ENCODE measurements at regions not wholly inside any gene's neighbourhood (a gene's known extent, or its start where the extent isn't known, plus 50 kb on each side); places are given as distances from the start of the nearest gene placed in this dataset.

DNA sequence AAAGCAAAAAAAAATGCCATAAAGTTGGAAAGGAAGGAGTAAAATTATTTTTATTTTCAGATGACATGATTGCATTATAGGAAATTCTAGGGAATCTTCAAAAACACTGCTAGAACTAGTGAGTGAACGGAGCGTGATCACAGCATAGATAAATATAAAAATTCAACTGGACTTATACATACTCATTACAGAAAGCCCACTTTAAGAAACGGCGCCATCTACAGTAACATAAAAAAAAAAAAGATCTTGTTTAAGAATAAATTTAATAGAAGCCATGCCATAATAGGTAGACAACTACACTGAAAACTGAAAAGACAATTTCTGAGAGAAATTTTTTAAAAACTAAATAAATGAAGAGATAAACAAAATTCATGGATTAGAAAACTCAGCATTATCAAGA, 623.1 kb upstream of the MGMT start:
- Histone ChIP-seq H3K27ac (no peak overlapping the region), H3K36me3 (ENCODE audit: insufficient read depth in 1 of 2, low read depth in 1 of 2) (no peaks in the 10 kb centered on the region), H3K27me3 (ENCODE audit: insufficient read depth in 3 of 3, low read length in 2 of 3) (no peaks in the 10 kb centered on the region), H3K9me3 (no peaks in the 10 kb centered on the region), H3K4me1 (no peaks in the 10 kb centered on the region), H3K4me3 (no peak overlapping the region)
- TF ChIP-seq CTCF (IDR thresholded peaks at IDR 0.05), result no peak
- DNase-seq (no peak), ATAC-seq (no peak)
- WGBS, 3 donors, result 48 to 56% (median 49%) methylated on average over 4 of the region's 4 CpGs
- intact Hi-C loops (cut with DNase I), result no loop called here

DNA sequence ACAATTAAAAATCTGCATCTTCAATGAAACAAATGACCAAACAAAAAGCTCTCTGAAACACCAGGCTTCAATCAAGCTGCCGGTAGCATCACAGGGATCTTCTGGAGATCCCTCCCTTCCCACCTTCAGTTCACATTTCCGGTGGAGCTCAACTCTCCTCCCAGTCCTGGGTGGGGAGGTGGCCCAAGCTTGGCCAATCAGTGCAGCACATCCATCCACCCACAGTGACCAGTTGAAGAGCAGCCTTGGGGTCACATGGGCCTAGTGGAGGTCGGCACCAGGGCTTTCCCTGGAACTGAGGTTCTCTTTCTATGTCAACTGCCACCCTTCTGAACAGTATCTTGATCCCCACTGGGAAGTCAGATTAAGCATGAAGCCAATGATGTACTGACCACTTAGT, 620.1 kb upstream of the MGMT start:
- ATAC-seq, result no peak
- intact Hi-C loops (cut with DNase I), result no loop called here
- TF ChIP-seq CTCF (IDR thresholded peaks at IDR 0.05), result no peak
- Histone ChIP-seq H3K4me1 (no peaks in the 10 kb centered on the region), H3K9me3 (no peaks in the 10 kb centered on the region), H3K36me3 (ENCODE audit: insufficient read depth in 1 of 2, low read depth in 1 of 2) (no peaks in the 10 kb centered on the region), H3K27me3 (ENCODE audit: insufficient read depth in 3 of 3, low read length in 2 of 3) (no peaks in the 10 kb centered on the region), H3K4me3 (no peak overlapping the region), H3K27ac (no peak overlapping the region)
- DNase-seq, result no peak
- WGBS, 3 donors, result 79 to 94% (median 86%) methylated on average over 3 of the region's 3 CpGs

GRCh38 chr10:128848810-128849209, 618.2 kb upstream of the MGMT start:
- H3K36me3 ChIP-seq (ENCODE audit: insufficient read depth in 1 of 2, low read depth in 1 of 2), result no peaks in the 10 kb centered on the region
- intact Hi-C loops (cut with DNase I), result no loop called here
- H3K9me3 ChIP-seq, result no peaks in the 10 kb centered on the region
- no peak overlapping the region for H3K4me3 ChIP-seq
- ATAC-seq (peak in 1 of 4 donors; percentile 21), DNase-seq (no peak)
- no peaks in the 10 kb centered on the region for H3K27me3 ChIP-seq (ENCODE audit: insufficient read depth in 3 of 3, low read length in 2 of 3)
- no peak overlapping the region for H3K27ac ChIP-seq
- WGBS, 3 donors, result 62 to 66% (median 65%) methylated on average over 5 of the region's 5 CpGs
- no peak for TF ChIP-seq CTCF (IDR thresholded peaks at IDR 0.05)
- H3K4me1 ChIP-seq, result no peaks in the 10 kb centered on the region

DNA sequence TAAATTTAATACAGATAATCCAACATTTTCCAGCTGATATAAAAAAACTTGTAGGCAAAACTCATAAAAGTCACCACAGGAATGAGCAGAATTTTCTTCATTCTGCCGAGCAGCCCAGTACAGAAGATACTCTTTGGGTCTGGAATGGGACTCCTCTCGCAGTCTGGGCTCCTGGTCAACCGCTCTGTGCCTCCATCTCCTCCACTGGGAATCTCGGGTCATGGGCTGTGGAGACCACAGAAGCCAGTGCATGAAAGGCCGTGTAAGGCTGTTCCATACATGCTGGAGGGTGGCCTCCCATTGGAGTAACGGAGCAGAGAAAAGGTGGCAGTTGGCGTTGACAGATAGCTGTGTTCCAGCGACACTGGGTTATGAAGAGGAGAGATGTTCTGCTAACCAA, 616.4 kb upstream of the MGMT start:
- 90 to 98% (median 95%) methylated on average over 8 of the region's 8 CpGs for WGBS, 3 donors
- ATAC-seq (no peak), DNase-seq (no peak)
- Histone ChIP-seq H3K4me3 (no peak overlapping the region), H3K27me3 (ENCODE audit: insufficient read depth in 3 of 3, low read length in 2 of 3) (no peaks in the 10 kb centered on the region), H3K27ac (no peak overlapping the region), H3K9me3 (no peaks in the 10 kb centered on the region), H3K4me1 (peaks cover 3% of the 10 kb centered on the region), H3K36me3 (ENCODE audit: insufficient read depth in 1 of 2, low read depth in 1 of 2) (no peaks in the 10 kb centered on the region)
- intact Hi-C loops (cut with DNase I), result loop anchor here in 1 of 2 donors (10.0 kb wide), 1 partner anchor 216 kb away; no protein-coding TSS in a partner anchor
- TF ChIP-seq CTCF (IDR thresholded peaks at IDR 0.05), result no peak

GRCh38 chr10:128851281-128851680, 615.8 kb upstream of the MGMT start:
- intact Hi-C loops (cut with DNase I), result loop anchor here in 1 of 2 donors (10.0 kb wide), 1 partner anchor 216 kb away; no protein-coding TSS in a partner anchor
- no peak overlapping the region for H3K27ac ChIP-seq
- no peaks in the 10 kb centered on the region for H3K9me3 ChIP-seq
- WGBS, 3 donors, result 71 to 84% (median 78%) methylated on average over 2 of the region's 2 CpGs
- H3K4me3 ChIP-seq, result no peak overlapping the region
- H3K4me1 ChIP-seq, result peaks cover 3% of the 10 kb centered on the region
- no peak for DNase-seq
- no peak for TF ChIP-seq CTCF (IDR thresholded peaks at IDR 0.05)
- no peak for ATAC-seq
- no peaks in the 10 kb centered on the region for H3K27me3 ChIP-seq (ENCODE audit: insufficient read depth in 3 of 3, low read length in 2 of 3)
- H3K36me3 ChIP-seq (ENCODE audit: insufficient read depth in 1 of 2, low read depth in 1 of 2), result no peaks in the 10 kb centered on the region
